ENCODE measurements at regions not wholly inside any gene's neighbourhood (a gene's known extent, or its start where the extent isn't known, plus 50 kb on each side); places are given as distances from the start of the nearest gene placed in this dataset.
"Not testable (repeated sequence)": the region's sequence is repeated elsewhere in the genome, so short reads cannot be mapped to it uniquely, and the experiment has no call there.

DNA sequence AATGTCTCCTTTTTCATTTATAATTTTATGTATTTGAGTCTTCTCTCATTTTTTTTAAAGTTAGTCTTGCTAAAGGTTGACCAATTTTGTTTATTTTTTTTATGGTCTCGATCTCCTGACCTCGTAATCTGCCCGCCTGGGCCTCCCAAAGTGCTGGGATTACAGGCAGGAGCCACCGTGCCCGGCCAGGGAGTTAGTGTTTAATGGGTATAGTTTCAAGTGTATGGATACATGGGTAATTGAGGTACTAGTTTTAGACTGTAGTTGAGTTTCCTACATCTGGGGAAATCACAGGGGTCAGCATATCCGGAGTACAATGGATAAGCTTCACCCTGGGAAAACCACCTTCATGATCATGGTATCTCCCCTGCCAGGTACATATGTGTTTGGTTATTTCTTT, 267.3 kb upstream of the KCND2 start (continued):
- no peak for TF ChIP-seq SNAI2 (CRISPR knock-in tag; IDR thresholded peaks at IDR 0.05)
- no peak for TF ChIP-seq TOX (CRISPR knock-in tag; IDR thresholded peaks at IDR 0.05; ENCODE audit: borderline replicate concordance)
- no peak for TF ChIP-seq ZFP30 (CRISPR knock-in tag; IDR thresholded peaks at IDR 0.05)
- TF ChIP-seq PPARA (CRISPR knock-in tag; IDR thresholded peaks at IDR 0.05; ENCODE audit: borderline replicate concordance) = no peak
- TF ChIP-seq BACH2 (CRISPR knock-in tag; IDR thresholded peaks at IDR 0.05; ENCODE audit: borderline replicate concordance) = no peak
- TF ChIP-seq ZNF565 (CRISPR knock-in tag; conservative IDR thresholded peaks at IDR 0.05; ENCODE audit: low read depth) = no peak
- TF ChIP-seq POU6F1 (CRISPR knock-in tag; IDR thresholded peaks at IDR 0.05; ENCODE audit: borderline replicate concordance, low read depth) = no peak

- not testable (repeated sequence) for ATAC-seq
Observed at GRCh38 chr7:120014301-120014700, 258.7 kb upstream of the KCND2 start.

- TF ChIP-seq ZNF8 (CRISPR knock-in tag; IDR thresholded peaks at IDR 0.05) = no peak
- TF ChIP-seq CSRNP3 (CRISPR knock-in tag; IDR thresholded peaks at IDR 0.05) = no peak
- TF ChIP-seq GLIS3 (CRISPR knock-in tag; IDR thresholded peaks at IDR 0.05) = no peak
- no peak for TF ChIP-seq ZFP3 (CRISPR knock-in tag; IDR thresholded peaks at IDR 0.05)
- TF ChIP-seq BACH2 (CRISPR knock-in tag; IDR thresholded peaks at IDR 0.05; ENCODE audit: borderline replicate concordance) = no peak
- TF ChIP-seq CSDC2 (CRISPR knock-in tag; IDR thresholded peaks at IDR 0.05) = no peak
- no peak for TF ChIP-seq ISL1 (CRISPR knock-in tag; IDR thresholded peaks at IDR 0.05)
- no peak for TF ChIP-seq PATZ1 (CRISPR knock-in tag; IDR thresholded peaks at IDR 0.05; ENCODE audit: borderline replicate concordance)
- TF ChIP-seq, protein P1, sequence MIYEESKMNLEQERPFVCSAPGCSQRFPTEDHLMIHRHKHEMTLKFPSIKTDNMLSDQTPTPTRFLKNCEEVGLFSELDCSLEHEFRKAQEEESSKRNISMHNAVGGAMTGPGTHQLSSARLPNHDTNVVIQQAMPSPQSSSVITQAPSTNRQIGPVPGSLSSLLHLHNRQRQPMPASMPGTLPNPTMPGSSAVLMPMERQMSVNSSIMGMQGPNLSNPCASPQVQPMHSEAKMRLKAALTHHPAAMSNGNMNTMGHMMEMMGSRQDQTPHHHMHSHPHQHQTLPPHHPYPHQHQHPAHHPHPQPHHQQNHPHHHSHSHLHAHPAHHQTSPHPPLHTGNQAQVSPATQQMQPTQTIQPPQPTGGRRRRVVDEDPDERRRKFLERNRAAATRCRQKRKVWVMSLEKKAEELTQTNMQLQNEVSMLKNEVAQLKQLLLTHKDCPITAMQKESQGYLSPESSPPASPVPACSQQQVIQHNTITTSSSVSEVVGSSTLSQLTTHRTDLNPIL (CRISPR knock-in tag; IDR thresholded peaks at IDR 0.05; ENCODE audit: low read depth) = no peak
- TF ChIP-seq OSR1 (CRISPR knock-in tag; IDR thresholded peaks at IDR 0.05) = no peak
- no peak for ATAC-seq
Observed at GRCh38 chr7:120014925-120015465, 258.0 kb upstream of the KCND2 start.

DNA sequence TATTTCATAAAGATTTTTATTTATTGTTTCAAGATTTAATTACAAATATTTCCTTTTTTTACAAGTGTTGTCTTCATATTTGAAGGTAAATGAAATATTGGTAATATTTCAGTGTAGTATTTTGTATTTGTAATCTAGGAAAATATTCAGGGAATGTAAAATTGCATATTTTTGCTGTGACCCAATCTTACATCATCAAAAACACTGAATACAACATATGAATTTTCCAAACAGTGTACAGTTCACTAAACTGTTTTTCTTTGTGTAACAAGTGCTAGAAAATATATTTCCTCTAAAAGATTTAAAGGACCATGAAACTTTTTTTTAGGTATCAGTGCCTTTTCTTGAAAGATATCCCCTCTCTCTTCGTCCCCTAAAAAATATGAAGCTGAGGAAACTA, 251.9 kb upstream of the KCND2 start:
- no peak for ATAC-seq
- TF ChIP-seq, protein P2, sequence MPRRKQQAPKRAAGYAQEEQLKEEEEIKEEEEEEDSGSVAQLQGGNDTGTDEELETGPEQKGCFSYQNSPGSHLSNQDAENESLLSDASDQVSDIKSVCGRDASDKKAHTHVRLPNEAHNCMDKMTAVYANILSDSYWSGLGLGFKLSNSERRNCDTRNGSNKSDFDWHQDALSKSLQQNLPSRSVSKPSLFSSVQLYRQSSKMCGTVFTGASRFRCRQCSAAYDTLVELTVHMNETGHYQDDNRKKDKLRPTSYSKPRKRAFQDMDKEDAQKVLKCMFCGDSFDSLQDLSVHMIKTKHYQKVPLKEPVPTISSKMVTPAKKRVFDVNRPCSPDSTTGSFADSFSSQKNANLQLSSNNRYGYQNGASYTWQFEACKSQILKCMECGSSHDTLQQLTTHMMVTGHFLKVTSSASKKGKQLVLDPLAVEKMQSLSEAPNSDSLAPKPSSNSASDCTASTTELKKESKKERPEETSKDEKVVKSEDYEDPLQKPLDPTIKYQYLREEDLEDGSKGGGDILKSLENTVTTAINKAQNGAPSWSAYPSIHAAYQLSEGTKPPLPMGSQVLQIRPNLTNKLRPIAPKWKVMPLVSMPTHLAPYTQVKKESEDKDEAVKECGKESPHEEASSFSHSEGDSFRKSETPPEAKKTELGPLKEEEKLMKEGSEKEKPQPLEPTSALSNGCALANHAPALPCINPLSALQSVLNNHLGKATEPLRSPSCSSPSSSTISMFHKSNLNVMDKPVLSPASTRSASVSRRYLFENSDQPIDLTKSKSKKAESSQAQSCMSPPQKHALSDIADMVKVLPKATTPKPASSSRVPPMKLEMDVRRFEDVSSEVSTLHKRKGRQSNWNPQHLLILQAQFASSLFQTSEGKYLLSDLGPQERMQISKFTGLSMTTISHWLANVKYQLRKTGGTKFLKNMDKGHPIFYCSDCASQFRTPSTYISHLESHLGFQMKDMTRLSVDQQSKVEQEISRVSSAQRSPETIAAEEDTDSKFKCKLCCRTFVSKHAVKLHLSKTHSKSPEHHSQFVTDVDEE (CRISPR knock-in tag; IDR thresholded peaks at IDR 0.05) = no peak
- no peak for TF ChIP-seq PPARA (CRISPR knock-in tag; IDR thresholded peaks at IDR 0.05; ENCODE audit: borderline replicate concordance)
- TF ChIP-seq, protein P1 (CRISPR knock-in tag; IDR thresholded peaks at IDR 0.05; ENCODE audit: low read depth) = no peak
- TF ChIP-seq BACH2 (CRISPR knock-in tag; IDR thresholded peaks at IDR 0.05; ENCODE audit: borderline replicate concordance) = no peak
- no peak for TF ChIP-seq PATZ1 (CRISPR knock-in tag; IDR thresholded peaks at IDR 0.05; ENCODE audit: borderline replicate concordance)
- TF ChIP-seq ZNF8 (CRISPR knock-in tag; IDR thresholded peaks at IDR 0.05) = no peak
- no peak for TF ChIP-seq SNAI2 (CRISPR knock-in tag; IDR thresholded peaks at IDR 0.05)
- TF ChIP-seq RARB (CRISPR knock-in tag; IDR thresholded peaks at IDR 0.05) = no peak
- TF ChIP-seq ZC3H10 (CRISPR knock-in tag; IDR thresholded peaks at IDR 0.05) = no peak
- no peak for TF ChIP-seq ZFP30 (CRISPR knock-in tag; IDR thresholded peaks at IDR 0.05)
- TF ChIP-seq CSRNP3 (CRISPR knock-in tag; IDR thresholded peaks at IDR 0.05) = no peak
- no peak for TF ChIP-seq POU6F1 (CRISPR knock-in tag; IDR thresholded peaks at IDR 0.05; ENCODE audit: borderline replicate concordance, low read depth)

Measured in SK-N-SH treated with all-trans-retinoic acid at 6 μM for 48 hours (cell line).